K562 (cell line): ENCODE measurements at regions not wholly inside any gene's neighbourhood (a gene's known extent, or its start where the extent isn't known, plus 50 kb on each side); places are given as distances from the start of the nearest gene placed in this dataset.

ENCODE experiments used
- ATF2 ChIP-seq: sonication (generic); formaldehyde crosslinking; IDR thresholded peaks from 2 replicates; pipeline ENCODE4 v1.8.1; 2022; ENCODE audit warnings: missing genetic modification reagents
- DACH1 ChIP-seq: fragments of 450-650 bp; IDR thresholded peaks from 2 replicates; pipeline ENCODE4 v1.6.1; 2018; ENCODE audit not compliant: partially characterized antibody
- HLTF ChIP-seq: fragments of 450-650 bp; IDR thresholded peaks from 2 replicates; pipeline ENCODE4 v1.6.1; 2016
- LARP7 ChIP-seq: fragments of 450-650 bp; IDR thresholded peaks from 2 replicates; pipeline ENCODE4 v1.6.1; 2016
- MTA2 ChIP-seq: fragments of 450-650 bp; IDR thresholded peaks from 2 replicates; pipeline ENCODE4 v1.6.1; 2016; ENCODE audit warnings: low read depth
- RFX1 ChIP-seq: fragments of 450-650 bp; IDR thresholded peaks from 2 replicates; pipeline ENCODE4 v1.6.1; 2016; ENCODE audit warnings: mild to moderate bottlenecking, moderate library complexity
- SIN3B ChIP-seq: fragments of 450-650 bp; IDR thresholded peaks from 2 replicates; pipeline ENCODE4 v1.6.1; 2017; ENCODE audit warnings: low read depth, mild to moderate bottlenecking, moderate library complexity
- SMARCE1 ChIP-seq: fragments of 450-650 bp; IDR thresholded peaks from 2 replicates; pipeline ENCODE4 v1.7.1; 2016; ENCODE audit warnings: mild to moderate bottlenecking
- TFE3 ChIP-seq: fragments of 450-650 bp; formaldehyde crosslinking; IDR thresholded peaks from 2 replicates; pipeline ENCODE4 v1.4.0; 2020; ENCODE audit warnings: mild to moderate bottlenecking, mixed read lengths
- ZSCAN29 ChIP-seq: fragments of 450-650 bp; IDR thresholded peaks from 2 replicates; pipeline ENCODE4 v1.6.1; 2017

GRCh38 chr6:129959358-129959930 is 58.9 kb upstream of the L3MBTL3 start (continued):
- no peak for TF ChIP-seq TFE3 (CRISPR knock-in tag)
- TF ChIP-seq MTA2 = no peak
- TF ChIP-seq HLTF = no peak
- TF ChIP-seq LARP7 = no peak
- TF ChIP-seq ATF2 (CRISPR knock-in tag) = no peak
- TF ChIP-seq DACH1 = no peak
- TF ChIP-seq SIN3B = no peak
- no peak for TF ChIP-seq SMARCE1
- no peak for TF ChIP-seq ZSCAN29
- TF ChIP-seq RFX1 = no peak
